ENCODE measurements at regions not wholly inside any gene's neighbourhood (a gene's known extent, or its start where the extent isn't known, plus 50 kb on each side); places are given as distances from the start of the nearest gene placed in this dataset.

DNA sequence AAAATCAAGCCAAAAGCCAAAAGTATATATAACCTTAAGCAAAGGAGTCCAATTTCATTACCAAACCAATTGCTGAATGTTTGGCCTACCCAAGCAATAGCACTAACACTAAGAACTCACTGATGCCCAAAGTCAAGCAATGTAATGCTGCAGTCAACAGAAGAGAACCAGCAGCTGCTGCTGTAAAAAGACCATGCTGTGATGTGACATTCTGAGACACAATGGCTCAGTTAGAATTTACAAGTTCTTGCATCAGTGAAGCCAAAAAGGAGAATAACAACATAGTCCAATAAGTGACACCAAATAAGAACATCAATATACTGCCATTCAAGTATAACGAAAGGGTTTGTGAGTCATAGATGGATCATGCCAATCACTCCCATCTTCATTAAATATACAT is 514.0 kb upstream of the DIAPH2 start:
- no peaks in the 10 kb centered on the region for H4K20me1 ChIP-seq (replicated peaks in 1 of 2; ENCODE audit: control insufficient read depth in 1 of 2, insufficient read depth in 2 of 2, low read length in 2 of 2)
- FAIRE-seq (peak; percentile 62), DNase-seq (ENCODE audit: low read depth in 1 of 2, low spot score in 2 of 2) (no peak)
- no peak overlapping the region for H2AK5ac ChIP-seq (ENCODE audit: low read depth, low read length)
- no peak overlapping the region for H3K14ac ChIP-seq (ENCODE audit: insufficient read length)
- no peaks in the 10 kb centered on the region for H3K79me1 ChIP-seq (ENCODE audit: low read depth, low read length)
- H4K8ac ChIP-seq (ENCODE audit: extremely low read depth, insufficient read depth, low read length) = no peak overlapping the region
- H3K79me2 ChIP-seq (ENCODE audit: control insufficient read depth in 1 of 2, insufficient read depth in 2 of 2, low read length in 2 of 2) = no peaks in the 10 kb centered on the region
- H3K56ac ChIP-seq (replicated peaks; ENCODE audit: insufficient read length, low read depth, low read length) = no peak overlapping the region
- no peak overlapping the region for H3K9ac ChIP-seq (replicated peaks in 1 of 4; ENCODE audit: extremely low read depth in 1 of 4, low read depth in 3 of 4, low read length in 3 of 4)
- H3K36me3 ChIP-seq (ENCODE audit: control insufficient read depth in 2 of 4, insufficient read depth in 4 of 4, low read length in 3 of 4) = no peaks in the 10 kb centered on the region
- H3K27ac ChIP-seq (ENCODE audit: low read depth, low read length) = no peak overlapping the region
- no peaks in the 10 kb centered on the region for H3K23me2 ChIP-seq (ENCODE audit: low read depth, low read length)
- no peak overlapping the region for H3K23ac ChIP-seq (ENCODE audit: insufficient read length)
- no peaks in the 10 kb centered on the region for H3K27me3 ChIP-seq (replicated peaks in 1 of 4; ENCODE audit: control insufficient read depth in 3 of 4, extremely low read depth in 1 of 4, insufficient read depth in 3 of 4, low read length in 3 of 4)
- no peak overlapping the region for H4K91ac ChIP-seq (replicated peaks; ENCODE audit: insufficient read length, low read length)
- H3K9me3 ChIP-seq (ENCODE audit: insufficient read depth in 2 of 2, low read depth in 1 of 2, low read length in 1 of 2) = no peaks in the 10 kb centered on the region
- no peak overlapping the region for H3K4me3 ChIP-seq (ENCODE audit: extremely low read depth in 1 of 4, insufficient read depth in 2 of 4, low read depth in 3 of 4, low read length in 4 of 4)
- no peak overlapping the region for H3K4me2 ChIP-seq (ENCODE audit: insufficient read depth in 1 of 2, low read depth in 2 of 2, low read length in 2 of 2)
- WGBS, 2 experiments (ENCODE audit: extremely low coverage in 1 of 2, insufficient coverage in 1 of 2, insufficient read length in 1 of 2, insufficient replicate concordance in 2 of 2, low coverage in 1 of 2, low lambda C conversion rate in 2 of 2, missing lambda C conversion rate in 1 of 2) = 100% methylated on average over 1 of the region's 1 CpG; no CpG with 5 or more reads in 1 of the 2 experiments
- no peak overlapping the region for H2BK20ac ChIP-seq (ENCODE audit: low read length)
- no peak overlapping the region for H2BK5ac ChIP-seq (ENCODE audit: low read depth, low read length)
- no peak overlapping the region for H3K4ac ChIP-seq (replicated peaks; ENCODE audit: insufficient read length, low read depth, low read length)
- no peak overlapping the region for H3K18ac ChIP-seq (ENCODE audit: extremely low read depth, low read length)
- no peak overlapping the region for H2AFZ ChIP-seq (ENCODE audit: low read length)
- H2BK120ac ChIP-seq (replicated peaks; ENCODE audit: low read depth, low read length) = no peak overlapping the region
- ChIA-PET POLR2A (ENCODE audit: partially characterized antibody) (no interaction called here), CTCF (ENCODE audit: partially characterized antibody) (interaction anchor here (0.7 kb wide), 1 partner anchor 11 kb away, joined by 3 read pairs; no protein-coding TSS in a partner anchor)
- H4K5ac ChIP-seq (ENCODE audit: insufficient read length, low read depth, low read length) = no peak overlapping the region
- no peak overlapping the region for H2BK12ac ChIP-seq (ENCODE audit: low read depth, low read length)
- no peaks in the 10 kb centered on the region; a peak in 1 of 7 replicates for H3K4me1 ChIP-seq (replicated peaks in 1 of 4; ENCODE audit: control insufficient read depth in 3 of 4, insufficient read depth in 4 of 4, low read length in 3 of 4)
- no peak overlapping the region for H2BK15ac ChIP-seq (ENCODE audit: low read length)
- TF ChIP-seq POLR2A (IDR thresholded peaks at IDR 0.05; ENCODE audit: control extremely low read depth in 1 of 2, low read depth in 2 of 2, low read length in 2 of 2) = no peak
- TF ChIP-seq CREB1 (IDR thresholded peaks at IDR 0.05) = no peak
- TF ChIP-seq, protein P1, sequence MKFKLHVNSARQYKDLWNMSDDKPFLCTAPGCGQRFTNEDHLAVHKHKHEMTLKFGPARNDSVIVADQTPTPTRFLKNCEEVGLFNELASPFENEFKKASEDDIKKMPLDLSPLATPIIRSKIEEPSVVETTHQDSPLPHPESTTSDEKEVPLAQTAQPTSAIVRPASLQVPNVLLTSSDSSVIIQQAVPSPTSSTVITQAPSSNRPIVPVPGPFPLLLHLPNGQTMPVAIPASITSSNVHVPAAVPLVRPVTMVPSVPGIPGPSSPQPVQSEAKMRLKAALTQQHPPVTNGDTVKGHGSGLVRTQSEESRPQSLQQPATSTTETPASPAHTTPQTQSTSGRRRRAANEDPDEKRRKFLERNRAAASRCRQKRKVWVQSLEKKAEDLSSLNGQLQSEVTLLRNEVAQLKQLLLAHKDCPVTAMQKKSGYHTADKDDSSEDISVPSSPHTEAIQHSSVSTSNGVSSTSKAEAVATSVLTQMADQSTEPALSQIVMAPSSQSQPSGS (IDR thresholded peaks at IDR 0.05; ENCODE audit: low read length) = no peak
- TF ChIP-seq CBX5 (IDR thresholded peaks at IDR 0.05; ENCODE audit: low read depth, low read length) = no peak
- TF ChIP-seq RBBP5 (IDR thresholded peaks at IDR 0.05; ENCODE audit: borderline replicate concordance, low read depth, low read length) = no peak

Data from H1 (cell line).